PFSK-1 (cell line): ENCODE measurements at regions not wholly inside any gene's neighbourhood (a gene's known extent, or its start where the extent isn't known, plus 50 kb on each side); places are given as distances from the start of the nearest gene placed in this dataset.

Source experiments
- FOXP2 ChIP-seq: optimal IDR thresholded peaks from 2 replicates; pipeline ENCODE3; 2011; ENCODE audit warnings: borderline replicate concordance, control low read depth, inconsistent platforms; ENCODE audit not compliant: insufficient read depth; ENCODE audit errors: extremely low read length, extremely low read depth
- POLR2AphosphoS5 ChIP-seq: IDR thresholded peaks from 2 replicates; pipeline ENCODE4 v1.6.1; 2012; ENCODE audit warnings: low read depth, mild to moderate bottlenecking, control low read depth, low read length, moderate library complexity
- REST ChIP-seq, 2 experiments: IDR thresholded peaks; 2 replicates each; pipeline versions ENCODE4 v1.6.1 to v1.8.0; 2011 to 2012; ENCODE audit warnings: low read depth in 2 of 2, low read length in 2 of 2, control low read depth in 1 of 2, inconsistent platforms in 1 of 2, mild to moderate bottlenecking in 1 of 2, moderate library complexity in 1 of 2; ENCODE audit not compliant: insufficient read depth in 1 of 2
- SIN3A ChIP-seq: IDR thresholded peaks from 2 replicates; pipeline ENCODE4 v1.6.1; 2012; ENCODE audit warnings: mild to moderate bottlenecking, low read length, moderate library complexity, borderline replicate concordance; ENCODE audit not compliant: insufficient read depth
- TAF1 ChIP-seq: IDR thresholded peaks from 2 replicates; pipeline ENCODE4 v1.6.1; 2012; ENCODE audit warnings: low read length, control low read depth, borderline replicate concordance; ENCODE audit not compliant: insufficient read depth

DNA sequence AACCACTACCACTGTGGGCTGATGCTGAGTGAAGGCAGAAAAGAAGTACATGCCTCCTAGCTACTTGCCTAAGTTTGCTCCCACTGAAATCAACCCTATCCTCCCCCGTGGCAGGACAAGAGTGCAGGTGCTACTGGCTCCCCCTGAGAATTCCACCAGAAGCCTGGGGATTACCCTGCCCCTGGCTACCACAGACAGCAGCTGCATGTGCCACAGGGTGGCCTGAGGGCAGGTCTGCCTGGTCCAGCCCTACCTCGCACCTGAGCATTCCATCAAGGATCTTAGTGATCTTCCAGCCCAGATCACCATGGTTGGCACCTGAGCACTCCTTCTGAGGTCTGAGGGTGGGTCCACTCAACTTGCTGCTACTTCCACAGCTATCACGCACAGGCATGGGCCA is 176.4 kb upstream of the SMIM30 start:
- TF ChIP-seq FOXP2 (no peak), REST (IDR thresholded peaks at IDR 0.05; ENCODE audit: insufficient read depth in 1 of 2, low read depth in 2 of 2, low read length in 2 of 2) (no peak), POLR2AphosphoS5 (no peak), TAF1 (no peak), SIN3A (no peak)

DNA sequence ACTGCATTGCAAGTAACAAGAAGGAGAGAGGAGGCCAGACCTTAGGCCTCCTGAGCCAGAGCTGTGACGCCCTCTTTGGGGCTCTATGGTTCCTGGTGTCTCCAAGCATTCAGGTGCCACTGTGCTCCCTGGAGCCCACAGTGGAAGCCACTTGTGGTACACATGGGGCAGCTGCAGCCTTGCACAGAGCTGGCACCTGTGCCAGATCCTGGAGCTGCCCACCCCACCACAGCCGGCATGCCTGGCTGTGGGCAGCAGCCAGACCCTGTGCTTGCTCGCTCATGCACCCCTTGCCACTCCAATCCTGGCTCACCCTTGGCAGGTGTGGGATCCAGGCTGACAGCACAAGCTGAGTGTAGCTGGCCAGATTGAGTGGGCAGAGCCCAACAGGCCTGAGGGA is 173.8 kb upstream of the SMIM30 start:
- TF ChIP-seq TAF1 (no peak), FOXP2 (no peak), POLR2AphosphoS5 (no peak), REST (IDR thresholded peaks at IDR 0.05; ENCODE audit: insufficient read depth in 1 of 2, low read depth in 2 of 2, low read length in 2 of 2) (no peak), SIN3A (no peak)

DNA sequence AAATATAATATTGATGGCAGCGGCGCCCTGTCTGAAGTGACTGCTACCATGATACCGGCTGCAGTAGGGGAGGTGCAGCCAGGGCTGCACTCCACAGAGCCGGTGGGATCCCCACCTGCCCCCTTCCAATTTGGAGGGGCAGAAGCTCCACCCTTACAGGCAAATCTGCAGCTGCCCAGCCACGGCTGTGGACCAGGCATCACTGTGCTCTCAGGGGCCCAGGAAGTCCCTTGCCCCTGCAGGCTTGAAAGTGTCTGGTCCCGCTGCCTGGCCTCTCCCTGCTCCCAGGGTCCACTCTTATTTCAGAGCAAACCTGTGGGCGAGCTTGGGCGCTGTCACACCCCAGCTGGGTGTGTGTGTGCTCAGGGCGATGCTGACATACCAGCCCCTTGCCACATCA is 172.7 kb upstream of the SMIM30 start:
- no peak for TF ChIP-seq POLR2AphosphoS5
- TF ChIP-seq FOXP2: no peak
- no peak for TF ChIP-seq SIN3A
- no peak for TF ChIP-seq REST (IDR thresholded peaks at IDR 0.05; ENCODE audit: insufficient read depth in 1 of 2, low read depth in 2 of 2, low read length in 2 of 2)
- TF ChIP-seq TAF1: no peak

DNA sequence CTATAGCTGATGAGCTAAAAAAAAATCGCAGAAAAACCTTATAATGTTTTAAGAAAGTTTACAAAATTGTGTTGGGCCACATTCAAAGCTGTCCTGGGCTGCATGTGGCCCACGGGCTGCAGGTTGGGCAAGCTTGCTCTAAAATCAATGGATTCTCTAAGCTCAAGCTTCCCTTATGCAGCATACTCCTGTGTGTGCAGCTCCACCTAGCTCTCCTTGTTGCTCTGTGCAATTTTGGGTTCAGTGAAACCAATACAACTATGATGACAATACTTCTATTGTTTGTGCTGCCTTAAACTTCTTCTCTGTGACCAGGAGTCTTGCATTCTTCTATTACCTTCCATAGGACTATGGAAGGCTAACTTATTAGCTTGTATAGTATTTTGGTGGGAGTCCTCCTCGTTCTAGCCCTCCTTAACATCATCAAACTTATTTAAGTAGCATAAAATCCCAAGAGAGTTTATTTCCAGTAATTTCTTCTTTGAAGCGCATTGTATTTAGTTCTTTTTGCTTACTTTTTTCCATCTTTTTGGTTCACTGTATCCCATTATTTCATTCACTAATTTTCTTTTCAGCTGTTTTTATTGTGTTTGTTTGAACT is 170.9 kb upstream of the SMIM30 start:
- TF ChIP-seq REST (IDR thresholded peaks at IDR 0.05; ENCODE audit: insufficient read depth in 1 of 2, low read depth in 2 of 2, low read length in 2 of 2) (no peak), POLR2AphosphoS5 (no peak), SIN3A (no peak)

DNA sequence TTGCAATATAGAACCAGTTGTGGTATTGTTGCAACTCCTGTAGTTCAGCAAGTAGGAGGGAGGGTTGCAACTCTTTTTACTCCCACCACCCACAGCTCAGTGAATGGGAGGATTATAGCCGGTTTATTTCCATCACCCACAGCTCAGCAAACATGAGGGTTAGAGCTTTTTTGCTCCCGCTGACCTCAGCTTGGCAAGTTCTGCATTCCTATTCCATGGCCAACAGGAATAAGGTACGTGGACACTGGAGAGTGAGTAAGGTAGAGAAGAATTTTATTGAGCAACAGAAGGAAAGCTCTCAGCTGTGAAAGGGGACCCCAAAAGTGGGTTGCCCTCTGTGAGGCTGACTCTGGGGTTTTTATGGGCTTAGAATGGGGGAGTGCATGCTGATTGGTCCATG is 167.1 kb upstream of the SMIM30 start:
- TF ChIP-seq FOXP2: no peak
- no peak for TF ChIP-seq POLR2AphosphoS5
- TF ChIP-seq SIN3A: no peak
- TF ChIP-seq TAF1: no peak
- TF ChIP-seq REST (IDR thresholded peaks at IDR 0.05; ENCODE audit: insufficient read depth in 1 of 2, low read depth in 2 of 2, low read length in 2 of 2): no peak
